IMR-90 (cell line): ENCODE measurements at regions not wholly inside any gene's neighbourhood (a gene's known extent, or its start where the extent isn't known, plus 50 kb on each side); places are given as distances from the start of the nearest gene placed in this dataset.

Experiments used
- ATAC-seq: fragments of 200-7000 bp; cut with Tn5 transposase; 2 replicates; pipeline ENCODE4 v1.9.1; 2020; ENCODE audit warnings: low read depth, mild to moderate bottlenecking, moderate library complexity
- BruUV-seq: library from RNA; stranded (reverse); fragments of 400-500 nt; replicated peaks from 2 replicates; lab custom pipeline; 2021; lab: Mats Ljungman, UMichigan
- CTCF ChIA-PET: fragments of 300-600 bp; formaldehyde crosslinking; extraction: SDS; loops from one replicate; lab custom pipeline; 2021; ENCODE audit warnings: antibody characterized with exemption; lab: Yijun Ruan, JAX
- POLR2A ChIA-PET: fragments of 300-600 bp; sonication (Branson Sonifier 250); formaldehyde crosslinking; loops from one replicate; lab custom pipeline; 2022; ENCODE audit warnings: antibody characterized with exemption; ENCODE audit not compliant: unreplicated experiment; lab: Charles Lee
- DNase-seq: peaks from one replicate; pipeline ENCODE4 v3.0.0; 2013
- H2AFZ ChIP-seq: replicated peaks from 2 replicates; pipeline ENCODE3; 2013; ENCODE audit warnings: low read length, mild to moderate bottlenecking; ENCODE audit not compliant: poor library complexity
- H2AK5ac ChIP-seq: 2 replicates; pipeline ENCODE4 v1.6.1; 2013; ENCODE audit warnings: low read depth, low read length, inconsistent platforms
- H2AK9ac ChIP-seq: replicated peaks from 2 replicates; pipeline ENCODE3; 2013; ENCODE audit warnings: mild to moderate bottlenecking, low read depth, low read length, moderate library complexity; ENCODE audit not compliant: poor library complexity
- H2BK120ac ChIP-seq: 2 replicates; pipeline ENCODE4 v1.6.1; 2013; ENCODE audit warnings: low read depth, low read length, inconsistent platforms
- H2BK15ac ChIP-seq: 3 replicates; pipeline ENCODE4 v1.6.1; 2013; ENCODE audit warnings: low read depth, low read length, inconsistent platforms
- H2BK20ac ChIP-seq: 2 replicates; pipeline ENCODE4 v1.6.1; 2013; ENCODE audit warnings: low read depth, mild to moderate bottlenecking, inconsistent platforms, low read length, moderate library complexity
- H2BK5ac ChIP-seq: 2 replicates; pipeline ENCODE4 v1.6.1; 2013; ENCODE audit warnings: mild to moderate bottlenecking, low read depth, low read length, inconsistent platforms; ENCODE audit not compliant: poor library complexity, severe bottlenecking
- H3K14ac ChIP-seq: replicated peaks from 2 replicates; pipeline ENCODE4 v1.6.1; 2013; ENCODE audit warnings: low read depth, low read length, inconsistent platforms
- H3K18ac ChIP-seq: 2 replicates; pipeline ENCODE4 v1.6.1; 2013; ENCODE audit warnings: low read depth, low read length, control low read depth
- H3K23ac ChIP-seq: 2 replicates; pipeline ENCODE4 v1.6.1; 2013; ENCODE audit warnings: low read depth, low read length, inconsistent platforms
- H3K27ac ChIP-seq: 2 replicates; pipeline ENCODE4 v1.5.1; 2013; ENCODE audit warnings: mild to moderate bottlenecking, control low read depth, low read length; ENCODE audit not compliant: insufficient read depth
- H3K27me3 ChIP-seq: 2 replicates; pipeline ENCODE4 v1.6.1; 2013; ENCODE audit warnings: low read length; ENCODE audit not compliant: control insufficient read depth, insufficient read depth
- H3K36me3 ChIP-seq: 2 replicates; pipeline ENCODE4 v1.6.1; 2013; ENCODE audit warnings: low read length, mixed read lengths; ENCODE audit not compliant: control insufficient read depth, insufficient read depth
- H3K4ac ChIP-seq: 2 replicates; pipeline ENCODE4 v1.6.1; 2013; ENCODE audit warnings: low read depth, low read length, inconsistent platforms
- H3K4me1 ChIP-seq: 2 replicates; pipeline ENCODE4 v1.6.1; 2013; ENCODE audit warnings: low read length, mixed read lengths; ENCODE audit not compliant: control insufficient read depth, insufficient read depth
- H3K4me2 ChIP-seq: 2 replicates; pipeline ENCODE4 v1.6.1; 2013; ENCODE audit warnings: low read depth, mild to moderate bottlenecking, control low read depth, low read length, moderate library complexity
- H3K4me3 ChIP-seq: 2 replicates; pipeline ENCODE4 v1.5.1; 2013; ENCODE audit warnings: low read depth, mild to moderate bottlenecking, control low read depth, low read length, moderate library complexity; ENCODE audit not compliant: insufficient read depth
- H3K56ac ChIP-seq: 2 replicates; pipeline ENCODE4 v1.6.1; 2013; ENCODE audit warnings: low read length, inconsistent platforms; ENCODE audit not compliant: insufficient read depth; ENCODE audit errors: extremely low read depth
- H3K79me1 ChIP-seq, 2 experiments: 2 replicates each; pipeline ENCODE4 v1.6.1; 2013; ENCODE audit warnings: low read length in 2 of 2, inconsistent platforms in 1 of 2, low read depth in 1 of 2
- H3K9ac ChIP-seq: 2 replicates; pipeline ENCODE4 v1.6.1; 2013; ENCODE audit warnings: low read depth, low read length, control low read depth
- H3K9me1 ChIP-seq: 2 replicates; pipeline ENCODE4 v1.6.1; 2013; ENCODE audit warnings: low read length, inconsistent platforms; ENCODE audit not compliant: insufficient read depth
- H3K9me3 ChIP-seq: 2 replicates; pipeline ENCODE4 v1.6.1; 2013; ENCODE audit warnings: low read length; ENCODE audit not compliant: control insufficient read depth, insufficient read depth
- H4K20me1 ChIP-seq: 2 replicates; pipeline ENCODE4 v1.6.1; 2013; ENCODE audit warnings: low read length, inconsistent platforms; ENCODE audit not compliant: insufficient read depth
- H4K5ac ChIP-seq: 2 replicates; pipeline ENCODE4 v1.6.1; 2013; ENCODE audit warnings: mild to moderate bottlenecking, low read depth, low read length, control low read depth
- H4K8ac ChIP-seq, 2 experiments: 2 replicates each; pipeline ENCODE4 v1.6.1; 2013; ENCODE audit warnings: low read depth in 2 of 2, low read length in 2 of 2, control low read depth in 1 of 2, inconsistent platforms in 1 of 2
- H4K91ac ChIP-seq: 2 replicates; pipeline ENCODE4 v1.6.1; 2013; ENCODE audit warnings: low read depth, low read length, inconsistent platforms; ENCODE audit not compliant: insufficient read depth
- BHLHE40 ChIP-seq: fragments of 150-350 bp; IDR thresholded peaks from 2 replicates; pipeline ENCODE4 v1.6.1; 2016; ENCODE audit warnings: mild to moderate bottlenecking, low read depth, low read length
- CEBPB ChIP-seq: IDR thresholded peaks from 2 replicates; pipeline ENCODE4 v1.6.1; 2012; ENCODE audit warnings: low read depth, low read length, improper control_type of control experiment
- FOS ChIP-seq: fragments of 150-350 bp; IDR thresholded peaks from 2 replicates; pipeline ENCODE4 v1.6.1; 2016; ENCODE audit warnings: low read depth, low read length
- MAZ ChIP-seq: IDR thresholded peaks from 2 replicates; pipeline ENCODE4 v1.6.1; 2012; ENCODE audit warnings: low read depth, mild to moderate bottlenecking, low read length, improper control_type of control experiment, moderate library complexity, borderline replicate concordance
- NFE2L2 ChIP-seq: fragments of 150-350 bp; IDR thresholded peaks from 2 replicates; pipeline ENCODE4 v1.6.1; 2016; ENCODE audit warnings: low read depth, mild to moderate bottlenecking, low read length
- POLR2A ChIP-seq: IDR thresholded peaks from 2 replicates; pipeline ENCODE4 v1.6.1; 2012; ENCODE audit warnings: mild to moderate bottlenecking, low read depth, low read length
- RAD21 ChIP-seq: IDR thresholded peaks from 2 replicates; pipeline ENCODE4 v1.6.1; 2012; ENCODE audit warnings: low read length, improper control_type of control experiment
- SMC3 ChIP-seq: fragments of 150-350 bp; IDR thresholded peaks from 2 replicates; pipeline ENCODE4 v1.6.1; 2016; ENCODE audit warnings: low read depth, mild to moderate bottlenecking, antibody characterized with exemption, low read length, moderate library complexity
- WGBS, 2 experiments: methylation state at CpG; one replicate each; pipeline versions ENCODE4 v1.1.5 to v1.1.7; 2013; ENCODE audit warnings: missing lambda C conversion rate in 2 of 2; ENCODE audit not compliant: insufficient read length in 1 of 2; ENCODE audit errors: extremely low coverage in 2 of 2; 5-methylcytosine and 5-hydroxymethylcytosine counted together
- dilution Hi-C: fragments of 300-500 bp; cut with HindIII; formaldehyde crosslinking; loops from one replicate; pipeline ENCODE4 v1.14.3; 2018; ENCODE audit warnings: low sequenced_read_pairs; ENCODE audit not compliant: unreplicated experiment
- in situ Hi-C: fragments of 300-500 bp; cut with MboI; formaldehyde crosslinking; loops from 3 replicates; pipeline ENCODE4 v1.14.3; 2019; ENCODE audit warnings: low sequenced_read_pairs, inconsistent platforms, mixed read lengths
- intact Hi-C: fragments of 100-400 bp; cut with micrococcal nuclease; formaldehyde crosslinking; loops from 2 replicates; pipeline ENCODE4 v1.10.0; 2022

GRCh38 chr12:43165351-43165750 lies 386.7 kb downstream of the ADAMTS20 start:
- H3K56ac ChIP-seq = no peak overlapping the region
- no peak overlapping the region for H3K23ac ChIP-seq
- no TSS peak for BruUV-seq
- H3K9ac ChIP-seq = no peak overlapping the region
- TF ChIP-seq CEBPB = no peak
- TF ChIP-seq NFE2L2 = no peak
- TF ChIP-seq BHLHE40 = no peak
- TF ChIP-seq POLR2A = no peak
- TF ChIP-seq MAZ = no peak
- no peak for TF ChIP-seq SMC3
- no peak for TF ChIP-seq RAD21
- no peak for TF ChIP-seq FOS
- in situ Hi-C loops = no loop called here
- DNase-seq = no peak
- no peak overlapping the region for H4K91ac ChIP-seq
- H3K36me3 ChIP-seq = no peaks in the 10 kb centered on the region
- ATAC-seq = no peak
- H3K4me2 ChIP-seq = no peak overlapping the region
- H3K79me1 ChIP-seq = no peaks in the 10 kb centered on the region
- ChIA-PET POLR2A (no interaction called here), CTCF (no interaction called here)
- no peaks in the 10 kb centered on the region for H4K20me1 ChIP-seq
- no peak overlapping the region for H4K5ac ChIP-seq
- H3K27ac ChIP-seq = no peak overlapping the region
- no peak overlapping the region for H2AK5ac ChIP-seq
- no peaks in the 10 kb centered on the region for H3K9me1 ChIP-seq
- H2BK5ac ChIP-seq = no peak overlapping the region
- H2BK15ac ChIP-seq = no peak overlapping the region
- H2AK9ac ChIP-seq = no peak overlapping the region
- H3K18ac ChIP-seq = no peak overlapping the region
- no CpG with 5 or more reads among the region's 2 CpGs for WGBS, 2 experiments
- H3K4ac ChIP-seq = no peak overlapping the region
- H3K9me3 ChIP-seq = no peaks in the 10 kb centered on the region
- H3K14ac ChIP-seq = no peak overlapping the region
- H4K8ac ChIP-seq = no peak overlapping the region
- dilution Hi-C loops = no loop called here
- peaks cover 2% of the 10 kb centered on the region; the same call in 1 of the 2 replicates for H3K27me3 ChIP-seq
- H3K4me1 ChIP-seq = no peaks in the 10 kb centered on the region
- H2AFZ ChIP-seq = no peak overlapping the region
- intact Hi-C loops = no loop called here
- H2BK120ac ChIP-seq = no peak overlapping the region
- no peak overlapping the region for H2BK20ac ChIP-seq
- H3K4me3 ChIP-seq = no peak overlapping the region
